ENCODE measurements at regions not wholly inside any gene's neighbourhood (a gene's known extent, or its start where the extent isn't known, plus 50 kb on each side); places are given as distances from the start of the nearest gene placed in this dataset.

- no peak for DNase-seq (ENCODE audit: low spot score)
- H3K9me3 ChIP-seq (ENCODE audit: low read depth), result no peaks in the 10 kb centered on the region
- 93% methylated on average over 24 of the region's 24 CpGs for WGBS (ENCODE audit: low lambda C conversion rate, missing lambda C conversion rate)
These were observed 246.9 kb downstream of the ACKR3 start for GRCh38 chr2:236816197-236817170.

GRCh38 chr2:236818281-236819045 lies 248.8 kb downstream of the ACKR3 start:
- no peak overlapping the region for H3K4me2 ChIP-seq
- H3K36me3 ChIP-seq (replicated peaks; ENCODE audit: insufficient read depth, low read depth), result no peaks in the 10 kb centered on the region
- H4K20me1 ChIP-seq (ENCODE audit: insufficient read depth, poor library complexity, severe bottlenecking), result no peaks in the 10 kb centered on the region
- no peaks in the 10 kb centered on the region for H3K79me2 ChIP-seq
- TF ChIP-seq CTCF (IDR thresholded peaks at IDR 0.05; ENCODE audit: poor library complexity) (no peak), EZH2 (IDR thresholded peaks at IDR 0.05; ENCODE audit: borderline replicate concordance) (no peak), EZH2phosphoT487 (IDR thresholded peaks at IDR 0.05; ENCODE audit: low read depth, severe bottlenecking, unreplicated experiment) (no peak)
- no peak overlapping the region for H2AFZ ChIP-seq
- WGBS (ENCODE audit: low lambda C conversion rate, missing lambda C conversion rate), result 83% methylated on average over 15 of the region's 15 CpGs
- no peaks in the 10 kb centered on the region for H3K27me3 ChIP-seq
- peaks cover 6% of the 10 kb centered on the region for H3K4me1 ChIP-seq (ENCODE audit: insufficient read depth)
- H3K9me3 ChIP-seq (ENCODE audit: low read depth), result no peaks in the 10 kb centered on the region
- no peak for DNase-seq (ENCODE audit: low spot score)
- no peaks in the 10 kb centered on the region for H3K9me2 ChIP-seq (replicated peaks; ENCODE audit: insufficient read depth)
- no peak overlapping the region for H3K4me3 ChIP-seq
- no peak overlapping the region for H3K27ac ChIP-seq

More at GRCh38 chr2:236816197-236817170, 246.9 kb downstream of the ACKR3 start:
- no peaks in the 10 kb centered on the region for H3K27me3 ChIP-seq
- no peak overlapping the region for H3K4me3 ChIP-seq
- H3K27ac ChIP-seq, result no peak overlapping the region
- no peak overlapping the region for H2AFZ ChIP-seq
- TF ChIP-seq CTCF (IDR thresholded peaks at IDR 0.05; ENCODE audit: poor library complexity), result no peak
- TF ChIP-seq EZH2 (IDR thresholded peaks at IDR 0.05; ENCODE audit: borderline replicate concordance), result no peak
- no peak for TF ChIP-seq EZH2phosphoT487 (IDR thresholded peaks at IDR 0.05; ENCODE audit: low read depth, severe bottlenecking, unreplicated experiment)
- H3K36me3 ChIP-seq (replicated peaks; ENCODE audit: insufficient read depth, low read depth), result no peaks in the 10 kb centered on the region
- no peaks in the 10 kb centered on the region for H3K79me2 ChIP-seq
- H4K20me1 ChIP-seq (ENCODE audit: insufficient read depth, poor library complexity, severe bottlenecking), result no peaks in the 10 kb centered on the region
- H3K4me1 ChIP-seq (ENCODE audit: insufficient read depth), result peaks cover 4% of the 10 kb centered on the region
- no peak overlapping the region for H3K4me2 ChIP-seq
- no peaks in the 10 kb centered on the region for H3K9me2 ChIP-seq (replicated peaks; ENCODE audit: insufficient read depth)

DNA sequence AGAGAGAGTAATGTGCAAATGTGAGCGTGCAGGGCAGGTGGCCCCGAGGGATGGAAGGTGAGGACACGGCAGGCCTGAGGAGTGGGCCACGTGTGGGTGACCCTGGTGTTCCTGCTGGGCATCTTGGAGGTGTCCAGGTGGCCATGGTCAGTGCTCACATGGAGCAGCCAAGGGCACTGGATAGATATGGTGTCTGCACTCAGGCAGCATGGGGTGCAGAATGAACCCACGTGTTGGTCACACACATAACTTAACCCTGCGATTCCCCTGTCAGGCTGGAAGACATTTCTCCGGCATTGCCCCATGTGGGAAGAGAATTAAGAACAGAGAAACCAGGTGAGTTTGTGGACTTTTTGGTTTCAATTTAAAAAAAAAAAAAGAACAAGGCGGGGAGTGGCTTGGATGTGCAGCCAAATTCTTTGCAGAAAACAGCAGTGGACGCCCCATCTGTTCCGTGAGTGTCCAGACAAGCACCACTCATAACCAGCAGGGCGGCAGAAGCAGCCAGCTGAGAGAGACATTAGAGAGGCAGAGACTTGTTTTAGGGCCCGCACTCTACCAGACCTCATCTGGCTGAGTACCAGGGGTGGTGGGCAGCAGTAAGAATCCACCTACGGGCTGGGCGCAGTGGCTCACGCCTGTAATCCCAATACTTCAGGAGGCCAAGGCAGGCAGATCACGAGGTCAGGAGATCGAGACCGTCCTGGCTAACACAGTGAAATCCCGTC lies 249.8 kb downstream of the ACKR3 start:
- TF ChIP-seq CTCF (IDR thresholded peaks at IDR 0.05; ENCODE audit: poor library complexity), result no peak
- no peak for TF ChIP-seq EZH2 (IDR thresholded peaks at IDR 0.05; ENCODE audit: borderline replicate concordance)
- no peak for TF ChIP-seq EZH2phosphoT487 (IDR thresholded peaks at IDR 0.05; ENCODE audit: low read depth, severe bottlenecking, unreplicated experiment)
- no peak overlapping the region for H3K4me2 ChIP-seq
- H3K79me2 ChIP-seq, result no peaks in the 10 kb centered on the region
- no peak overlapping the region for H2AFZ ChIP-seq
- no peaks in the 10 kb centered on the region for H3K27me3 ChIP-seq
- H4K20me1 ChIP-seq (ENCODE audit: insufficient read depth, poor library complexity, severe bottlenecking), result no peaks in the 10 kb centered on the region
- WGBS (ENCODE audit: low lambda C conversion rate, missing lambda C conversion rate), result 95% methylated on average over 19 of the region's 19 CpGs
- H3K27ac ChIP-seq, result no peak overlapping the region
- DNase-seq (ENCODE audit: low spot score), result no peak
- H3K4me1 ChIP-seq (ENCODE audit: insufficient read depth), result peaks cover 12% of the 10 kb centered on the region
- no peak overlapping the region for H3K4me3 ChIP-seq
- no peaks in the 10 kb centered on the region for H3K9me2 ChIP-seq (replicated peaks; ENCODE audit: insufficient read depth)
- no peaks in the 10 kb centered on the region for H3K9me3 ChIP-seq (ENCODE audit: low read depth)
- H3K36me3 ChIP-seq (replicated peaks; ENCODE audit: insufficient read depth, low read depth), result no peaks in the 10 kb centered on the region
